ENCODE measurements at regions not wholly inside any gene's neighbourhood (a gene's known extent, or its start where the extent isn't known, plus 50 kb on each side); places are given as distances from the start of the nearest gene placed in this dataset.

- H3K36me3 ChIP-seq (ENCODE audit: control insufficient read depth, insufficient read depth, low read length), result no peaks in the 10 kb centered on the region
- H3K27me3 ChIP-seq (ENCODE audit: control insufficient read depth, insufficient read depth, low read length), result no peaks in the 10 kb centered on the region
- no peak for DNase-seq (ENCODE audit: low read depth)
- H3K4me3 ChIP-seq (ENCODE audit: low read depth, low read length), result no peak overlapping the region
- no peak for TF ChIP-seq CTCF (IDR thresholded peaks at IDR 0.05; ENCODE audit: insufficient read depth, low read length, severe bottlenecking)
- no peak for FAIRE-seq
These were observed 664.5 kb upstream of the IGFBP7 start for GRCh38 chr4:57774681-57775080.

- TF ChIP-seq CTCF (IDR thresholded peaks at IDR 0.05; ENCODE audit: insufficient read depth, low read length, severe bottlenecking), result no peak
- DNase-seq (ENCODE audit: low read depth) (no peak), FAIRE-seq (no peak)
- H3K36me3 ChIP-seq (ENCODE audit: control insufficient read depth, insufficient read depth, low read length), result no peaks in the 10 kb centered on the region
- H3K27me3 ChIP-seq (ENCODE audit: control insufficient read depth, insufficient read depth, low read length), result no peaks in the 10 kb centered on the region
- H3K4me3 ChIP-seq (ENCODE audit: low read depth, low read length), result no peak overlapping the region
These were observed 664.0 kb upstream of the IGFBP7 start for GRCh38 chr4:57774171-57774570.

- FAIRE-seq, result no peak
- TF ChIP-seq CTCF (IDR thresholded peaks at IDR 0.05; ENCODE audit: insufficient read depth, low read length, severe bottlenecking), result no peak
- H3K27me3 ChIP-seq (ENCODE audit: control insufficient read depth, insufficient read depth, low read length), result no peaks in the 10 kb centered on the region
These were observed 656.2 kb upstream of the IGFBP7 start for GRCh38 chr4:57766341-57766740.

GRCh38 chr4:57764856-57765255, 654.7 kb upstream of the IGFBP7 start:
- no peak for FAIRE-seq
- Histone ChIP-seq H3K36me3 (ENCODE audit: control insufficient read depth, insufficient read depth, low read length) (no peaks in the 10 kb centered on the region), H3K4me3 (ENCODE audit: low read depth, low read length) (no peak overlapping the region), H3K27me3 (ENCODE audit: control insufficient read depth, insufficient read depth, low read length) (no peaks in the 10 kb centered on the region)
- TF ChIP-seq CTCF (IDR thresholded peaks at IDR 0.05; ENCODE audit: insufficient read depth, low read length, severe bottlenecking), result no peak
- DNase-seq (ENCODE audit: low read depth), result no peak

More at GRCh38 chr4:57766341-57766740, 656.2 kb upstream of the IGFBP7 start:
- Histone ChIP-seq H3K36me3 (ENCODE audit: control insufficient read depth, insufficient read depth, low read length) (no peaks in the 10 kb centered on the region), H3K4me3 (ENCODE audit: low read depth, low read length) (no peak overlapping the region)
- DNase-seq (ENCODE audit: low read depth), result no peak

- H3K36me3 ChIP-seq (ENCODE audit: control insufficient read depth, insufficient read depth, low read length), result no peaks in the 10 kb centered on the region
- no peak overlapping the region for H3K4me3 ChIP-seq (ENCODE audit: low read depth, low read length)
- TF ChIP-seq CTCF (IDR thresholded peaks at IDR 0.05; ENCODE audit: insufficient read depth, low read length, severe bottlenecking), result no peak
- DNase-seq (ENCODE audit: low read depth) (no peak), FAIRE-seq (no peak)
- H3K27me3 ChIP-seq (ENCODE audit: control insufficient read depth, insufficient read depth, low read length), result no peaks in the 10 kb centered on the region
These were observed 652.9 kb upstream of the IGFBP7 start for GRCh38 chr4:57763070-57763469.

- FAIRE-seq (no peak), DNase-seq (ENCODE audit: low read depth) (no peak)
- H3K27me3 ChIP-seq (ENCODE audit: control insufficient read depth, insufficient read depth, low read length), result no peaks in the 10 kb centered on the region
These were observed 630.5 kb upstream of the IGFBP7 start for GRCh38 chr4:57740625-57741190.

More at GRCh38 chr4:57740625-57741190, 630.5 kb upstream of the IGFBP7 start:
- TF ChIP-seq CTCF (IDR thresholded peaks at IDR 0.05; ENCODE audit: insufficient read depth, low read length, severe bottlenecking), result no peak
- Histone ChIP-seq H3K36me3 (ENCODE audit: control insufficient read depth, insufficient read depth, low read length) (no peaks in the 10 kb centered on the region), H3K4me3 (ENCODE audit: low read depth, low read length) (no peak overlapping the region)
